Dermis microvascular lymphatic vessel endothelial cell (primary cell): ENCODE measurements at regions not wholly inside any gene's neighbourhood (a gene's known extent, or its start where the extent isn't known, plus 50 kb on each side); places are given as distances from the start of the nearest gene placed in this dataset.
A peak's percentile ranks its signal among the peaks of the same experiment; 100 is the strongest.

Experiments
- DNase-seq, 2 donors: peaks; one replicate each; pipeline versions ENCODE4 v3.0.0 to v3.0.0-alpha.2; 2010; ENCODE audit warnings: low read depth in 2 of 2

GRCh38 chr9:35540315-35540714, 50.4 kb downstream of the RUSC2 start:
- DNase-seq = no peak

GRCh38 chr9:35546853-35547252, 56.9 kb downstream of the RUSC2 start:
- no peak for DNase-seq

GRCh38 chr9:35547889-35548418, 57.1 kb upstream of the TESK1 start:
- no peak for DNase-seq

- no peak for DNase-seq
Observed at GRCh38 chr9:35548571-35548970, 56.5 kb upstream of the TESK1 start.

GRCh38 chr9:35549441-35549840, 55.6 kb upstream of the TESK1 start:
- DNase-seq = no peak

GRCh38 chr9:35552376-35552775, 52.7 kb upstream of the TESK1 start:
- no peak for DNase-seq

- DNase-seq = peak in 1 of 2 donors; percentile 17
Observed at GRCh38 chr9:35552837-35553236, 52.2 kb upstream of the TESK1 start.

- DNase-seq = peak; percentile 61 to 80
Observed at GRCh38 chr9:35553670-35554543, 51.2 kb upstream of the TESK1 start.

- DNase-seq = no peak
Observed at GRCh38 chr9:35555246-35555701, 49.8 kb upstream of the TESK1 start.
